Spleen (tissue), 11 donors: ENCODE measurements at regions not wholly inside any gene's neighbourhood (a gene's known extent, or its start where the extent isn't known, plus 50 kb on each side); places are given as distances from the start of the nearest gene placed in this dataset.

ENCODE experiments used
- DNase-seq: peaks from one replicate; pipeline ENCODE4 v3.0.0-alpha.2; 2020
- H3K27ac ChIP-seq, 8 donors: fragments of 200-600 bp; sonication (generic) in 7 of 8; 1 replicate in 4 of 8; 2 replicates in 4 of 8; pipeline versions ENCODE4 v1.5.0 to v1.8.0; 2016 to 2021; ENCODE audit warnings: inconsistent platforms in 4 of 8, mild to moderate bottlenecking in 4 of 8, moderate library complexity in 1 of 8
- H3K27me3 ChIP-seq, 7 donors: fragments of 200-600 bp; sonication (generic) in 6 of 7; replicated peaks in 1 of 7; 1 replicate in 4 of 7; 2 replicates in 3 of 7; pipeline versions ENCODE4 v1.5.0 to v1.8.0; 2016 to 2021; ENCODE audit warnings: inconsistent platforms in 3 of 7, mild to moderate bottlenecking in 1 of 7
- H3K36me3 ChIP-seq, 6 donors: fragments of 200-600 bp; sonication (generic) in 5 of 6; 1 replicate in 4 of 6; 2 replicates in 2 of 6; pipeline versions ENCODE4 v1.5.0 to v1.8.0; 2016 to 2021; ENCODE audit warnings: inconsistent platforms in 2 of 6
- H3K4me1 ChIP-seq, 6 donors: fragments of 200-600 bp; sonication (generic) in 5 of 6; 1 replicate in 3 of 6; 2 replicates in 3 of 6; pipeline versions ENCODE4 v1.5.0 to v1.8.0; 2016 to 2021; ENCODE audit warnings: inconsistent platforms in 3 of 6
- H3K4me3 ChIP-seq, 8 donors: fragments of 200-600 bp; sonication (generic) in 7 of 8; 1 replicate in 4 of 8; 2 replicates in 4 of 8; pipeline versions ENCODE4 v1.5.0 to v1.8.0; 2016 to 2021; ENCODE audit warnings: inconsistent platforms in 4 of 8, mild to moderate bottlenecking in 4 of 8, moderate library complexity in 2 of 8
- H3K9me3 ChIP-seq, 8 donors: fragments of 200-600 bp; sonication (generic) in 7 of 8; 1 replicate in 4 of 8; 2 replicates in 4 of 8; pipeline versions ENCODE4 v1.5.0 to v1.8.0; 2016 to 2021; ENCODE audit warnings: inconsistent platforms in 4 of 8
- POLR2A ChIP-seq, 3 donors: fragments of 450-650 bp; IDR thresholded peaks; one replicate each; pipeline ENCODE4 v1.5.1; 2017; ENCODE audit warnings: antibody characterized with exemption in 3 of 3, mild to moderate bottlenecking in 1 of 3
- POLR2AphosphoS5 ChIP-seq, 3 donors: sonication (generic); formaldehyde crosslinking; IDR thresholded peaks; one replicate each; pipeline ENCODE4 v1.5.1; 2017; ENCODE audit warnings: antibody characterized with exemption in 3 of 3
- WGBS, 5 donors: extraction: QIAGEN DNeasy Blood & Tissue Kit in 3 of 5; methylation state at CpG; one replicate each; pipeline versions ENCODE4 v1.1.5 to v1.1.7; 2013 to 2018; 5-methylcytosine and 5-hydroxymethylcytosine counted together
- intact Hi-C: fragments of 100-400 bp; cut with DNase I; formaldehyde crosslinking; loops from one replicate; pipeline ENCODE4 v1.15.0; 2023; ENCODE audit warnings: low total_unique reads
- TF ChIP-seq, protein P1 (sequence below), 11 experiments: fragments of 200-600 bp in 7 of 11; fragments of 450-650 bp in 4 of 11; sonication (generic) in 4 of 11; IDR thresholded peaks in 8 of 11; conservative IDR thresholded peaks in 3 of 11; 1 replicate in 7 of 11; 2 replicates in 4 of 11; pipeline versions ENCODE4 v1.4.0 to v1.8.0; 2016 to 2021; ENCODE audit warnings: antibody characterized with exemption in 11 of 11, inconsistent platforms in 4 of 11, mild to moderate bottlenecking in 1 of 11
- donor health status: healthy with polysubstance abuse.
- donor health status: DM: no; HTN: no; CAD: no; lungs with moderate emphysema.
- donor health status: DM: no; HTN: no; CAD: no.
- donor health status: Bipolar disorder and iron deficiency.
- donor health status: healthy.
- donor health status: DM: no; HTN: no; CAD: no.
- donor health status: DM: yes; HTN: yes; CAD: no.

DNA sequence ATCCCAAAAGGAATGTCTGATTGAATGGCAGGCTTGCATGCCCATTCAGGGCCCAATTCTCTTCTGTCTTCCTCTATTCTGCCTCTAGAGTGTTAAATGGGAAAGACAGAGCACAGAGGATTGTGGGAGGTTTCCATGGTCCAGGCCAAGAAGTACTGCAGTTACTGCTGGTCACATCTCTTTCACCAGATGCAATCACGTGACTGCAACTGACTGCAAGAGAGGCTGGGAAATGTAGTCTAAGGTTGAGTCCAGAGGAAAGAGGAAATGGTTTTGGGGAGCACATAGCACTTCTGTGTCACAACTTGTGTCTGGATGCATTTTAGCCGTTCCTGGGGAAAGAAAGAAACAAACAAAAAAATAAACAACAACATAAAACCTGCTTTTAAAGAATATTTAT lies 336.4 kb upstream of the BTBD3 start:
- Histone ChIP-seq H3K4me3 (no peak overlapping the region), H3K27me3 (no peaks in the 10 kb centered on the region), H3K36me3 (no peaks in the 10 kb centered on the region), H3K27ac (no peak overlapping the region), H3K9me3 (no peaks in the 10 kb centered on the region), H3K4me1 (no peaks in the 10 kb centered on the region)
- no peak for DNase-seq
- TF ChIP-seq, protein P1, sequence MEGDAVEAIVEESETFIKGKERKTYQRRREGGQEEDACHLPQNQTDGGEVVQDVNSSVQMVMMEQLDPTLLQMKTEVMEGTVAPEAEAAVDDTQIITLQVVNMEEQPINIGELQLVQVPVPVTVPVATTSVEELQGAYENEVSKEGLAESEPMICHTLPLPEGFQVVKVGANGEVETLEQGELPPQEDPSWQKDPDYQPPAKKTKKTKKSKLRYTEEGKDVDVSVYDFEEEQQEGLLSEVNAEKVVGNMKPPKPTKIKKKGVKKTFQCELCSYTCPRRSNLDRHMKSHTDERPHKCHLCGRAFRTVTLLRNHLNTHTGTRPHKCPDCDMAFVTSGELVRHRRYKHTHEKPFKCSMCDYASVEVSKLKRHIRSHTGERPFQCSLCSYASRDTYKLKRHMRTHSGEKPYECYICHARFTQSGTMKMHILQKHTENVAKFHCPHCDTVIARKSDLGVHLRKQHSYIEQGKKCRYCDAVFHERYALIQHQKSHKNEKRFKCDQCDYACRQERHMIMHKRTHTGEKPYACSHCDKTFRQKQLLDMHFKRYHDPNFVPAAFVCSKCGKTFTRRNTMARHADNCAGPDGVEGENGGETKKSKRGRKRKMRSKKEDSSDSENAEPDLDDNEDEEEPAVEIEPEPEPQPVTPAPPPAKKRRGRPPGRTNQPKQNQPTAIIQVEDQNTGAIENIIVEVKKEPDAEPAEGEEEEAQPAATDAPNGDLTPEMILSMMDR (IDR thresholded peaks at IDR 0.05 in 8 of 11, conservative IDR thresholded peaks at IDR 0.05 in 3 of 11), result no peak
- WGBS, 5 donors, result 26 to 42% (median 37%) methylated on average over 2 of the region's 2 CpGs
- intact Hi-C loops, result no loop called here

DNA sequence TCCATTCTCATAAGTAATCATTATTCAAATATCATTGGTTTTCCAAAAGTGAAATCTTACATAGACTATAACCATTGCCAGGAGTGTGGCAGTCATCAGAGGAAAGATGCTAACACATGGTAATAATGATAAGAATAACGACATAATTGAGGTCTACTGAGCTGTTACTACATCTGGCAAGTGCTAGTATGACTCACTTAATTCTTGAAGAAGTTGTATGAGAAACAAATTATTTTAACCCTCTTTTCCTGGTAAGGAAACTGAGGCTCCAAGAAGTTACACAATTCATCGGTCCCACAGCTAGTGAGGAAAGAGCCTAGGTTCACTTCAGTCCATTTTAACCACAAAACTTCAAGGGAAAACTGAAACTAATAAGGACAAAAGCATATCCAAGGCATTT lies 335.6 kb upstream of the BTBD3 start:
- 18 to 36% (median 27%) methylated on average over 2 of the region's 2 CpGs for WGBS, 5 donors
- TF ChIP-seq POLR2A (IDR thresholded peaks at IDR 0.05) (no peak), POLR2AphosphoS5 (IDR thresholded peaks at IDR 0.05) (no peak)
- TF ChIP-seq, protein P1 (IDR thresholded peaks at IDR 0.05 in 8 of 11, conservative IDR thresholded peaks at IDR 0.05 in 3 of 11), result no peak
- Histone ChIP-seq H3K27me3 (no peaks in the 10 kb centered on the region), H3K9me3 (no peaks in the 10 kb centered on the region), H3K4me1 (no peaks in the 10 kb centered on the region), H3K27ac (no peak overlapping the region), H3K36me3 (no peaks in the 10 kb centered on the region), H3K4me3 (no peak overlapping the region)
- intact Hi-C loops, result no loop called here
- DNase-seq, result no peak

DNA sequence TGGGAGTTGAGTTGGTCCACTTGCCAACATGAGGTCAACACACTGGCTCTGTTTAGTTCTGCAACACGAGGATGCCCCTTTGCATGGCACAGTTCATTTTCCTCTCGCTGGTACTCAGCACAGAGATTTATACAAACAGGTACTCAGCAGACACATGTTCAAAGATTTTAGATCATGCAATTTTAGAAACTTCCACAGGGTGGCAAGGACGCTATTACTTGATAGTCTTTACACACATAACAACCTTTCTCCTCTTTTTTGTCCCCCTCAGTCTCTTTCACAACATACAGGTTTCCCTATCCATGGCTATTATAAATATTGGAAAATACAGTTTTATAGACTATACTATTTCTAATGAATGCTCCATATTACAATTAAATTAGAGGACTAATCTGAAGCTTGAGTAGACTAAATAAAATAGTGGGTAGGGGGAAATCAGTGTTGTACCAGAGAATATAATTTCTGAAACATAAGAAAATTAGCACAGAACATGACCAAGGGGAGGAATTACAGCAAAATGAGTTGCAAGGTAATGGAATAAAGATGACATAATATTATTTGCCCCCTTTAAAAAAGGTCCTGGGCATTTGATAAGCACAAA lies 331.8 kb upstream of the BTBD3 start:
- TF ChIP-seq, protein P1 (IDR thresholded peaks at IDR 0.05 in 8 of 11, conservative IDR thresholded peaks at IDR 0.05 in 3 of 11), result no peak
- no peak for TF ChIP-seq POLR2A (IDR thresholded peaks at IDR 0.05)
- no peak for TF ChIP-seq POLR2AphosphoS5 (IDR thresholded peaks at IDR 0.05)
- Histone ChIP-seq H3K4me1 (no peaks in the 10 kb centered on the region), H3K9me3 (peaks cover 0 to 6% (median 0%) of the 10 kb centered on the region in 8 donors), H3K36me3 (no peaks in the 10 kb centered on the region), H3K27ac (no peak overlapping the region), H3K27me3 (no peaks in the 10 kb centered on the region), H3K4me3 (no peak overlapping the region)
- no peak for DNase-seq
- 39 to 49% (median 42%) methylated on average over 3 of the region's 3 CpGs for WGBS, 5 donors
- intact Hi-C loops, result no loop called here

DNA sequence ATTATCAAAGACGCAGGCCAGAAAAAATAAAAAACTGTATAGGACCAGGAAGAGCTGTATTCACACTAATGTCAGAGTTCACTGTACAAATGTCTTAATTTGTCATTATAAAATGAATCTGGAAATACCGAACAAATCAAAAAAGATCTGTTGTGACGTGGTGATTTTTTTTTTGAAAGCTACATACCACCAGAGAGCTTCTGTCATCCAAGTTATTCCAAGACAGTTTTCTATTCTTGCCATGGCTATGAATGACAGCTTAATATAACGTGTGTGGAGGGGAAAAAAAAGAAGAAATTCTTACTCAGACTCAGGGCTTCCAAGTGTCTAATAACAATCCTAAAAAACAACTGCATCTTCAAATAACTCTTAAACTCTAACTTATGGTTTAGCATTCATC lies 328.8 kb upstream of the BTBD3 start:
- intact Hi-C loops, result no loop called here
- Histone ChIP-seq H3K4me1 (no peaks in the 10 kb centered on the region), H3K4me3 (no peak overlapping the region), H3K9me3 (peaks cover 0 to 32% (median 9%) of the 10 kb centered on the region in 8 donors), H3K27ac (no peak overlapping the region), H3K36me3 (no peaks in the 10 kb centered on the region), H3K27me3 (no peaks in the 10 kb centered on the region)
- no peak for DNase-seq
- WGBS, 5 donors, result 49 to 78% (median 73%) methylated on average over 4 of the region's 4 CpGs
- TF ChIP-seq POLR2AphosphoS5 (IDR thresholded peaks at IDR 0.05) (no peak), POLR2A (IDR thresholded peaks at IDR 0.05) (no peak)
- TF ChIP-seq, protein P1 (IDR thresholded peaks at IDR 0.05 in 8 of 11, conservative IDR thresholded peaks at IDR 0.05 in 3 of 11), result no peak
